ENCODE measurements at regions not wholly inside any gene's neighbourhood (a gene's known extent, or its start where the extent isn't known, plus 50 kb on each side); places are given as distances from the start of the nearest gene placed in this dataset.
A peak's percentile ranks its signal among the peaks of the same experiment; 100 is the strongest.

DNA sequence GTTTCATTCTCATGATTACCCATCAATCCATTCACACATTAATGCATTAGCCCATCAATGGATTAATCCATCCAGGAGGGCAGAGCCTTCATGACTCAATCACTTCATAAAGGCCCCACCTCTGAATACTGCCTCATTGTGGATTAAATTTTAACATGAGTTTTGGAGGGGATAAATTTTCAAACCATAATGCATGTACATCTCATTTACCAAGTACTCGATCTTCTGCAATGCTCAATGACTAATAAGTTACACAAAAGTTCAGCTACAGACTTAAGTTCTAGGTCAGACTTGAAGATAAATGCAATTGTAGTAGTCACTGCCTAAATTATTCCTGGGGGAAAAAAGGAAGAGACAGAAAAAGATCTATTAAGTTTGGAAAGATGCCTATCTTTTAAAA is 120.0 kb upstream of the OSR1 start:
- H3K27me3 ChIP-seq (replicated peaks; ENCODE audit: insufficient read depth): no peaks in the 10 kb centered on the region
- no peak overlapping the region for H3K9ac ChIP-seq
- TF ChIP-seq EZH2 (IDR thresholded peaks at IDR 0.05; ENCODE audit: insufficient read depth, poor library complexity, severe bottlenecking) (no peak), EZH2phosphoT487 (IDR thresholded peaks at IDR 0.05; ENCODE audit: insufficient read depth, low read depth) (no peak)
- H2AFZ ChIP-seq: no peak overlapping the region
- H3K4me3 ChIP-seq: no peak overlapping the region
- H3K27ac ChIP-seq: no peak overlapping the region
- no peaks in the 10 kb centered on the region for H3K9me3 ChIP-seq (ENCODE audit: low read depth)
- H3K4me2 ChIP-seq (ENCODE audit: unreplicated experiment): no peak overlapping the region
- peaks cover 13% of the 10 kb centered on the region; the same call in 1 of the 2 replicates for H3K4me1 ChIP-seq (ENCODE audit: insufficient read depth)
- no peaks in the 10 kb centered on the region for H3K9me2 ChIP-seq (ENCODE audit: insufficient read depth)
- H3F3A ChIP-seq (ENCODE audit: insufficient read depth): peaks cover 7% of the 10 kb centered on the region; the same call in 1 of the 2 replicates
- H3K36me3 ChIP-seq (ENCODE audit: low read depth): no peaks in the 10 kb centered on the region
- no peaks in the 10 kb centered on the region for H4K20me1 ChIP-seq (ENCODE audit: insufficient read depth)
- H3K79me2 ChIP-seq (ENCODE audit: insufficient read depth): no peaks in the 10 kb centered on the region
- 61 to 83% methylated on average over 1 of the region's 1 CpG for WGBS, 2 experiments (ENCODE audit: low coverage in 1 of 2, low lambda C conversion rate in 2 of 2, missing lambda C conversion rate in 2 of 2)
- in situ Hi-C loops (cut with MboI): no loop called here
- peak; percentile 31 for DNase-seq

DNA sequence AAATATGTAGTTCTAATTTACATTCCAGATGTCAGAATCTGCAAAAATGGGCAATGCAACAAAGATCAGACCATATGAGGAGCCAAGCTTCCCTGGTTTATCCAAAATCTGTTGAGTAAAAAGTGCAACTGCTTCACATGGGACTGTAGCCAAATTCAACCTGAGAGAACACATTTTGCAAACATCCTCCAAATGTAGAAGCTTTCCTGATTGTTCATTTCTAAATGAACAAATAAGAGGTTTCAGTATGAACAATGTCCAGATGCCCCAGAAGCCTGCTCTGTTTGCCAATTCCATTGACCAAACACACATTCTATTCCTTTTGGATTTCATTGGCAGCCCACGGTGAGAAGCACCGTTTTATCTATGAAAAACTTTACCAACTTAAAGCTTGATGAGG is 117.9 kb upstream of the OSR1 start:
- H3K9ac ChIP-seq: no peak overlapping the region

GRCh38 chr2:19474128-19474527 is 115.7 kb upstream of the OSR1 start:
- peak overlapping the region; percentile 14 for H3K4me2 ChIP-seq (ENCODE audit: unreplicated experiment)
- WGBS, 2 experiments (ENCODE audit: low coverage in 1 of 2, low lambda C conversion rate in 2 of 2, missing lambda C conversion rate in 2 of 2): 13 to 14% methylated on average over 8 of the region's 8 CpGs
- in situ Hi-C loops (cut with MboI): no loop called here
- TF ChIP-seq EZH2 (IDR thresholded peaks at IDR 0.05; ENCODE audit: insufficient read depth, poor library complexity, severe bottlenecking) (no peak), EZH2phosphoT487 (IDR thresholded peaks at IDR 0.05; ENCODE audit: insufficient read depth, low read depth) (no peak)
- H3K9me3 ChIP-seq (ENCODE audit: low read depth): no peaks in the 10 kb centered on the region
- H3F3A ChIP-seq (ENCODE audit: insufficient read depth): peaks cover 7% of the 10 kb centered on the region; the same call in 1 of the 2 replicates
- no peaks in the 10 kb centered on the region for H3K9me2 ChIP-seq (ENCODE audit: insufficient read depth)
- peak overlapping the region; percentile 25; the same call in 1 of the 2 replicates for H2AFZ ChIP-seq
- H3K27me3 ChIP-seq (replicated peaks; ENCODE audit: insufficient read depth): no peaks in the 10 kb centered on the region
- H3K79me2 ChIP-seq (ENCODE audit: insufficient read depth): no peaks in the 10 kb centered on the region
- no peak overlapping the region for H3K27ac ChIP-seq
- peaks cover 13% of the 10 kb centered on the region; the same call in 1 of the 2 replicates for H3K4me1 ChIP-seq (ENCODE audit: insufficient read depth)
- no peaks in the 10 kb centered on the region for H4K20me1 ChIP-seq (ENCODE audit: insufficient read depth)
- peak; percentile 63 for DNase-seq
- no peaks in the 10 kb centered on the region for H3K36me3 ChIP-seq (ENCODE audit: low read depth)
- no peak overlapping the region for H3K9ac ChIP-seq
- H3K4me3 ChIP-seq: peak overlapping the region; percentile 1; the same call in 1 of the 2 replicates

More for the DNA sequence above, 117.9 kb upstream of the OSR1 start:
- H3K4me1 ChIP-seq (ENCODE audit: insufficient read depth): peaks cover 13% of the 10 kb centered on the region; the same call in 1 of the 2 replicates
- in situ Hi-C loops (cut with MboI): no loop called here
- peaks cover 7% of the 10 kb centered on the region; the same call in 1 of the 2 replicates for H3F3A ChIP-seq (ENCODE audit: insufficient read depth)
- no peak overlapping the region for H3K4me3 ChIP-seq
- H2AFZ ChIP-seq: no peak overlapping the region
- no peaks in the 10 kb centered on the region for H3K79me2 ChIP-seq (ENCODE audit: insufficient read depth)
- H3K4me2 ChIP-seq (ENCODE audit: unreplicated experiment): no peak overlapping the region
- 45 to 51% methylated on average over 2 of the region's 2 CpGs for WGBS, 2 experiments (ENCODE audit: low coverage in 1 of 2, low lambda C conversion rate in 2 of 2, missing lambda C conversion rate in 2 of 2)
- no peaks in the 10 kb centered on the region for H3K9me2 ChIP-seq (ENCODE audit: insufficient read depth)
- no peak overlapping the region for H3K27ac ChIP-seq
- H4K20me1 ChIP-seq (ENCODE audit: insufficient read depth): no peaks in the 10 kb centered on the region
- no peaks in the 10 kb centered on the region for H3K9me3 ChIP-seq (ENCODE audit: low read depth)
- no peaks in the 10 kb centered on the region for H3K36me3 ChIP-seq (ENCODE audit: low read depth)
- no peaks in the 10 kb centered on the region for H3K27me3 ChIP-seq (replicated peaks; ENCODE audit: insufficient read depth)
- DNase-seq: no peak
- TF ChIP-seq EZH2 (IDR thresholded peaks at IDR 0.05; ENCODE audit: insufficient read depth, poor library complexity, severe bottlenecking) (no peak), EZH2phosphoT487 (IDR thresholded peaks at IDR 0.05; ENCODE audit: insufficient read depth, low read depth) (no peak)

GRCh38 chr2:19473350-19473749 is 114.9 kb upstream of the OSR1 start:
- H3K9ac ChIP-seq: no peak overlapping the region
- no peak overlapping the region for H3K27ac ChIP-seq
- peaks cover 2% of the 10 kb centered on the region; the same call in 1 of the 2 replicates for H3F3A ChIP-seq (ENCODE audit: insufficient read depth)
- no peak overlapping the region for H2AFZ ChIP-seq
- peaks cover 10% of the 10 kb centered on the region; the same call in 1 of the 2 replicates for H3K4me1 ChIP-seq (ENCODE audit: insufficient read depth)
- H3K79me2 ChIP-seq (ENCODE audit: insufficient read depth): no peaks in the 10 kb centered on the region
- H4K20me1 ChIP-seq (ENCODE audit: insufficient read depth): no peaks in the 10 kb centered on the region
- whole genome bisulfite sequencing, 2 experiments (ENCODE audit: low coverage in 1 of 2, low lambda C conversion rate in 2 of 2, missing lambda C conversion rate in 2 of 2): 78 to 79% methylated on average over 6 of the region's 6 CpGs
- DNase-seq: no peak
- no peaks in the 10 kb centered on the region for H3K9me3 ChIP-seq (ENCODE audit: low read depth)
- no peaks in the 10 kb centered on the region for H3K36me3 ChIP-seq (ENCODE audit: low read depth)
- in situ Hi-C loops (cut with MboI): no loop called here
- TF ChIP-seq EZH2 (IDR thresholded peaks at IDR 0.05; ENCODE audit: insufficient read depth, poor library complexity, severe bottlenecking) (no peak), EZH2phosphoT487 (IDR thresholded peaks at IDR 0.05; ENCODE audit: insufficient read depth, low read depth) (no peak)
- no peaks in the 10 kb centered on the region for H3K27me3 ChIP-seq (replicated peaks; ENCODE audit: insufficient read depth)
- no peak overlapping the region for H3K4me2 ChIP-seq (ENCODE audit: unreplicated experiment)
- H3K9me2 ChIP-seq (ENCODE audit: insufficient read depth): no peaks in the 10 kb centered on the region
- no peak overlapping the region for H3K4me3 ChIP-seq
